ENCODE measurements at regions not wholly inside any gene's neighbourhood (a gene's known extent, or its start where the extent isn't known, plus 50 kb on each side); places are given as distances from the start of the nearest gene placed in this dataset.

DNA sequence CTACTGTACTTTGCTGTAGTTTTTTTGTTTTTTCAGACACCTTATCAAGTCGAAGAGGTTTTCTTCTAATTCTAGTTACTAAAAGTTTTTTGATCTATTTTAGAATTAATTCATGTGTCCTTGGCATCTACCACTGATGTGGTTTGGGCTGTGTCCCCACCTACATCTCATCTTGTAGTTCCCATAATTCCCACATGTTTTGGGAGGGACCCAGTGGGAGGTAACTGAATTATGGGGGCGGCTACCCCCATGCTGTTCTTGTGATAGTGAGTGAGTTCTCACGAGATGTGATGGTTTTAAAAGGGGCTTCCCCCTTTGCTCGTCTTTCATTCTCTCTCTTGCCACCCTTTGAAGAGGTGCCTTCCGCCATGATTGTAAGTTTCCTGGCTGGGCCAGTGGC lies 154.6 kb upstream of the EEPD1 start:
- no peak for TF ChIP-seq CTCF (conservative IDR thresholded peaks at IDR 0.05 in 1 of 2, IDR thresholded peaks at IDR 0.05 in 1 of 2; ENCODE audit: low read depth in 1 of 2, low read length in 2 of 2)
- TF ChIP-seq EZH2 (IDR thresholded peaks at IDR 0.05; ENCODE audit: low read length, missing control alignments), result no peak
